PC-9 (cell line): ENCODE measurements at regions not wholly inside any gene's neighbourhood (a gene's known extent, or its start where the extent isn't known, plus 50 kb on each side); places are given as distances from the start of the nearest gene placed in this dataset.

ENCODE experiments used
- CTCF ChIP-seq: fragments of 200-600 bp; sonication (generic); conservative IDR thresholded peaks from 2 replicates; pipeline ENCODE4 v1.6.1; 2017; ENCODE audit warnings: mixed run types, antibody characterized with exemption, mild to moderate bottlenecking, moderate library complexity
- EZH2 ChIP-seq: fragments of 200-600 bp; sonication (generic); IDR thresholded peaks from 2 replicates; pipeline ENCODE4 v1.8.0; 2017; ENCODE audit warnings: antibody characterized with exemption, low read depth

GRCh38 chr18:22604390-22604985 is 186.8 kb upstream of the CTAGE1 start:
- TF ChIP-seq CTCF, result no peak
- TF ChIP-seq EZH2, result no peak
